NCI-H524 (cell line): ENCODE measurements at regions not wholly inside any gene's neighbourhood (a gene's known extent, or its start where the extent isn't known, plus 50 kb on each side); places are given as distances from the start of the nearest gene placed in this dataset.

Source experiments
- DNase-seq, 2 experiments: peaks; one replicate each; lab custom pipeline; 2025; lab: John Stamatoyannopoulos, UW

DNA sequence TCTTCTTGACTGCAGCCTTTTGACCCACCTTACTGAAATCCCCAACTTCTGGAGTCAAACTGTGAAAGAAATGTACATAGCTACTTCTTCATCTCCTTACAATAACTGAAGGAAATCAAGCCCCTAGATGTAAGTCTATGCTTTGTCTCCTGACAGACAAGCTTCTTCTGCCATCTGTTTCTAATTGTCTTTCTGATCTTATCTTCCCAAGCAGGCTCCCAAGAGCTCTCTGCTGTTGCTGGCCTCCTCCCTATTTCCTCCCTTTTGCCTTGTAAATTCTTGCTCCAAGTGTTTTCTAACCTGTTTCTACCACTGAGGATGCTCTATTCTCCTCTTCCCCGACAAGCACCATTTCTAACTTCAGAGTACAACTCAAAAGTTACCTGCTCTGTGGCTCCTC is 77.4 kb upstream of the OSR1 start:
- DNase-seq: peak in 1 of 2 experiments; percentile 24

GRCh38 chr2:19434413-19434812 is 76.0 kb upstream of the OSR1 start:
- DNase-seq: no peak

DNA sequence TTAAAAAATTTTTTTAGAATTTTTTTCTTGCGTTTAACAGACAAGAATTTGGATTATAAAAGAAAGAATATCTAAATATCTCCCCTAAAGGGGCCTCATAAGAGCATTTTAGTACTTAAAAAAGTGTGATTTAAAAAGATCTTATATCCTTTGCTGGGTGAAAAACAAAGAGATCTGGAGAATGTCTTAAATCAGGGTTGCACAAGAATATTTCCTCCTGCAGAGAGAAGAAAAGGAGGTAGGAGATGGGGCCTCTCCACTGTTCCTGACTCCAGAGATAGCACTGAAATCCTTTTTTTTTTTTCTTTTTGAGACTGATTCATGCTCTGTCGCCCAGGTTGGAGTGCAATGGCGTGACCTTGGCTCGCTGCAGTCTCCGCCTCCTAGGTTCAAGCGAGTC is 68.5 kb upstream of the OSR1 start:
- no peak for DNase-seq

GRCh38 chr2:19426144-19426543 is 67.7 kb upstream of the OSR1 start:
- DNase-seq: no peak

DNA sequence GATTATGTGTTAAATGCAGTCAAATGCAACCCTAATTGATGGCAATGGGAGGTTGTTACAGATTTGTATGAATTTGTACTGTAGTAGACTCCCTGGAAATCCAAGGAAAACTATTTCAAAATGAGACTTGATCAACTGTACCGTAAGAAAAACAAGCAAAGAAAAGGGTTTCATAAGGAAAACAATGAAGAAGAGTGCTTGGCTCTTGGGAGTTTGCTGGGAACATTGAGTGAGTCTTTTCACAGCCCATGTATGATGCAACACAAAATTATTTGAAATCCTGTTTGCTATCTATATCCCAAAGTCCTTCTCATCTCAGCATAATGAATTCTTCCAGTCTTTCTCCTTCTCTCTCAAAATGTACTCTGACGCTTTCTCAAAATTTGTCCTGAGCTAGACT is 67.0 kb upstream of the OSR1 start:
- no peak for DNase-seq

GRCh38 chr2:19419211-19419880 is 60.9 kb upstream of the OSR1 start:
- DNase-seq: no peak

DNA sequence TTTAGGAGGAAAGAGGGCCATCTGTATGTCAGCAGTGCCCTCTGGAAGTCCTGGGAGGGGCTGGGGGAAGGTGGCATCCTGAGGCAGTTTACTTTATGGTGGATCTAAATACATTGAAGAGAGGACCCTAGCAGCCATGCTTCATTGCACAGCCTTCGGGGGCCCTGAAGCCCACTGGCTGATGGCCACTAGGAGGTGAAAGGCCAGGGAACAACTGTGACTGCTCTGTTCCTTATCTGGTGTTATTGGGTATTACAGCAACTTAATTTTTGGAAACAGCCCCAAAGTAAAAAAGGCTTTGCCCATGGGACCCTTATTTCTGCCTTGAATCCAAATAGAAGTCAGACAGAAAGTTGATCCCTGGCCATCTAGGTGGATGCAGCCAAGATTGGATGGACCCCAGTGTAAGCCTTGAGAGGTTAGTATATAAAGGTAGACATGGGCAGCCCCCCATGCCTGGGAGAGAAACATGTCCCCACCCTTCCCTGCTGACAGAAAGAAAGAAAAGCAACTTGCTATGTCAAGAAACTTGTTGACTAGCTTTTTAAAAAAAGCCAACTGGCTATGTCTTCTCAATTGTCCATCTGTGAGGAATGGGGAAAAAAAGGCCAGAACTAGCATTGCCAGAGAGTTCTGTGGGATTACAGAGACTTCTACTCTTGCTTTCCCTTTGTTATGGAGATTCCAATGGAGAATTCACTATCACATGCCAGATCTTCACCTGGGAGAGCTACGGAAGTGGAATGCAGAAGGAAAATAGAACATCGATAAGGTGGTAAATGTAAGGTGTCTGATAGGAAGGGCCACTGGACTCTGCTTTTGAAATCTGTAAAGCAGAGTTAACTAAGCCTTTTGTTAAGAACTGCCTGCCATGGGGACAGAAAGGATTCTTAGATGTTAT is 58.6 kb upstream of the OSR1 start:
- no peak for DNase-seq

- DNase-seq: no peak
Measured at GRCh38 chr2:19416083-19416482, 57.7 kb upstream of the OSR1 start.

DNA sequence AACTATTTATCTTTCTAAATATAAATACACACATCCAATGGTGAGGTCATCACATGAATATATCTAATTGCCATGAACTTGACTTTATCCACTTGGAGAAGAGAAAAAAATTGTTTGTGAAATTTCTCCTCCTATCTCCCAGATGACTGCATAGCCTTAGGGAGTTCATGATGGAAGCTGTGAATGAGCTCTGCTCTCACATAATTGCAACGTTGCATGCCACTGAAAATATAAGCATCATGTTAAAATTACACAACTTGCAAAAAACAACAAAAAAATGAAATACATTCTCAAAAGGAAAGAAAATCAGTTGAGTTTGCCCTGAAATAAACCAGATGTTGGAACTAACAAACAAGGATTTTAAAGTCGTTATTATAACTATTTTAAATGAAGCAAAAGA is 50.6 kb upstream of the OSR1 start:
- no peak for DNase-seq

DNA sequence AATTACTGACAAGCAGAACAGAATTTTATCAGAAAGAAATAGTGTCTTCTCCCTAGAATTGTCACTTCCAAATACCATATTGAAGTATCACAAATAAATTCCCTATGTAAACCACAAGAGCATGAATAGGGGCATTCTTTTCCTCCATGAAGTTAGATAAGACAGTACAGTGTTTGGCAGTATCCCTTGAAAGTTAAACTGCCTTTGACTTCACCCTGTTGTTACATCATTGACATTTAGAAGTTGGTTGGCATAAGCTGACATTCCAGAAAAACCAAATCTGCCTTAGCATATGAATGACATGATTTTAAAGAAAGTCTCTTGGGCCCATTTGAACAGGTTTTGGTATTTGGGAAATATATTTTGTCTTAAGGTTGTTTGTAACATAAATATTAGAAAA is 50.2 kb upstream of the OSR1 start:
- DNase-seq: no peak
